ENCODE measurements at regions not wholly inside any gene's neighbourhood (a gene's known extent, or its start where the extent isn't known, plus 50 kb on each side); places are given as distances from the start of the nearest gene placed in this dataset.

- FAIRE-seq = no peak
- no peak overlapping the region for H2AFZ ChIP-seq (ENCODE audit: low read depth, low read length)
- no peaks in the 10 kb centered on the region for H3K36me3 ChIP-seq (ENCODE audit: control insufficient read depth in 2 of 2, extremely low read depth in 1 of 2, insufficient read depth in 2 of 2, low read length in 2 of 2)
- dilution Hi-C loops (cut with MboI; ENCODE audit: extremely low pct_ligation_motif_present, low sequenced_read_pairs) (no loop called here), intact Hi-C loops (cut with micrococcal nuclease) (loop anchor here (5.0 kb wide), 2 partner anchors 188 to 217 kb away; no protein-coding TSS in a partner anchor)
- no peaks in the 10 kb centered on the region for H3K9me1 ChIP-seq (replicated peaks; ENCODE audit: control insufficient read depth, extremely low read depth, insufficient read depth, low read length)
- H4K20me1 ChIP-seq (replicated peaks; ENCODE audit: control insufficient read depth, extremely low read depth, insufficient read depth, low read length) = no peaks in the 10 kb centered on the region
- TF ChIP-seq POLR2AphosphoS5 (IDR thresholded peaks at IDR 0.05; ENCODE audit: insufficient read depth, low read depth, low read length) = no peak
- no peak for TF ChIP-seq POLR2A (IDR thresholded peaks at IDR 0.05; ENCODE audit: low read depth, low read length)
- no peak for TF ChIP-seq EZH2 (IDR thresholded peaks at IDR 0.05; ENCODE audit: borderline replicate concordance, low read depth, low read length, severe bottlenecking)
- no peak for TF ChIP-seq FOS (IDR thresholded peaks at IDR 0.05; ENCODE audit: borderline replicate concordance, insufficient read depth, low read length)
- no peak for TF ChIP-seq MAX (IDR thresholded peaks at IDR 0.05; ENCODE audit: insufficient read depth, insufficient read length)
- no peak for TF ChIP-seq CTCF (IDR thresholded peaks at IDR 0.05; ENCODE audit: extremely low read depth in 1 of 2, insufficient read depth in 1 of 2, low read depth in 1 of 2, low read length in 2 of 2)
- TF ChIP-seq MYC (IDR thresholded peaks at IDR 0.05; ENCODE audit: low read depth, low read length) = no peak
- TF ChIP-seq GATA2 (IDR thresholded peaks at IDR 0.05; ENCODE audit: insufficient read depth, insufficient read length, low read depth, low read length) = no peak
- no peak for TF ChIP-seq JUN (IDR thresholded peaks at IDR 0.05; ENCODE audit: borderline replicate concordance, insufficient read depth, insufficient read length, low read depth)
- DNase-seq (ENCODE audit: low read depth, low spot score) = peak; percentile 3
- H3K9ac ChIP-seq (replicated peaks; ENCODE audit: extremely low read depth, insufficient read depth, low read length) = no peak overlapping the region
- H3K27ac ChIP-seq (ENCODE audit: insufficient read depth, low read depth, low read length) = no peak overlapping the region
- POLR2A ChIA-PET = no interaction called here
- no peaks in the 10 kb centered on the region for H3K79me2 ChIP-seq (ENCODE audit: control insufficient read depth, insufficient read depth, low read length)
- no peaks in the 10 kb centered on the region for H3K4me1 ChIP-seq (ENCODE audit: control insufficient read depth, extremely low read depth, insufficient read depth, low read length)
- BruUV-seq (replicated peaks) = no TSS peak
- H3K9me3 ChIP-seq (replicated peaks; ENCODE audit: control insufficient read depth, insufficient read depth, low read length) = no peaks in the 10 kb centered on the region
- no peak overlapping the region for H3K4me2 ChIP-seq (ENCODE audit: insufficient read depth, low read length)
- CTCF ChIA-PET = interaction anchor here (1.0 to 2.8 kb wide), 11 partner anchors 10 to 218 kb away, joined by 3 to 60 read pairs (median 5); partner anchors contain the start of gene NDP
- H3K4me3 ChIP-seq (replicated peaks in 1 of 3; ENCODE audit: insufficient read depth in 1 of 3, low read depth in 1 of 3, low read length in 3 of 3) = no peak overlapping the region
- H3K27me3 ChIP-seq (ENCODE audit: control insufficient read depth in 2 of 2, insufficient read depth in 2 of 2, low read length in 2 of 2) = no peaks in the 10 kb centered on the region
These were observed 52.4 kb upstream of the NDP start for GRCh38 chrX:44025555-44025954.
